K562 (cell line): ENCODE measurements at regions not wholly inside any gene's neighbourhood (a gene's known extent, or its start where the extent isn't known, plus 50 kb on each side); places are given as distances from the start of the nearest gene placed in this dataset.

Experiments used
- ATAC-seq: fragments of 200-7000 bp; cut with Tn5 transposase; 3 replicates; pipeline ENCODE4 v1.9.1; 2020; ENCODE audit warnings: moderate library complexity
- BruUV-seq: library from RNA; stranded (reverse); fragments of 400-500 nt; replicated peaks from 2 replicates; lab custom pipeline; 2021; lab: Mats Ljungman, UMichigan
- CTCF ChIA-PET: fragments of 300-600 bp; formaldehyde crosslinking; extraction: SDS; loops from one replicate; lab custom pipeline; 2021; ENCODE audit warnings: low intra/inter-chr PET ratio; lab: Yijun Ruan, JAX
- POLR2A ChIA-PET: fragments of 300-600, 350-650 bp; sonication (Branson Sonifier 250); formaldehyde crosslinking; extraction: SDS; loops from one replicate; lab custom pipeline; 2021; ENCODE audit warnings: antibody characterized with exemption, inconsistent platforms; lab: Yijun Ruan, JAX
- DNase-seq, 4 experiments: peaks; one replicate each; pipeline versions ENCODE4 v3.0.0 to v3.0.0-alpha.2; 2011 to 2018; ENCODE audit warnings: low spot score in 3 of 4, mixed read lengths in 3 of 4; ENCODE audit errors: extremely low read depth in 1 of 4
- FAIRE-seq: peaks from 2 replicates; lab custom pipeline; 2011; peaks lifted over from hg19 to GRCh38; lab: Jason Lieb, UNC
- H2AFZ ChIP-seq: 2 replicates; pipeline ENCODE4 v1.6.0; 2011; ENCODE audit warnings: low read depth, low read length, control low read depth, inconsistent platforms
- H3K27ac ChIP-seq: fragments of 200-600 bp; 3 replicates; pipeline ENCODE4 v1.8.0; 2011; ENCODE audit warnings: low read depth, mild to moderate bottlenecking, control low read depth, inconsistent platforms, low read length, moderate library complexity, mixed read lengths; ENCODE audit errors: extremely low read depth
- H3K27me3 ChIP-seq, 2 experiments: fragments of 300-600 bp in 1 of 2; 2 replicates in 1 of 2; 3 replicates in 1 of 2; pipeline versions ENCODE4 v1.6.0 to v1.8.0; 2011; ENCODE audit warnings: inconsistent platforms in 2 of 2, low read length in 2 of 2, mild to moderate bottlenecking in 1 of 2, mixed read lengths in 1 of 2, moderate library complexity in 1 of 2; ENCODE audit not compliant: control insufficient read depth in 2 of 2, insufficient read depth in 2 of 2
- H3K36me3 ChIP-seq: fragments of 300-600 bp; 3 replicates; pipeline ENCODE4 v1.8.0; 2011; ENCODE audit warnings: mild to moderate bottlenecking, low read length, inconsistent platforms; ENCODE audit not compliant: control insufficient read depth, insufficient read depth
- H3K4me1 ChIP-seq, 2 experiments: fragments of 200-600 bp in 1 of 2; replicated peaks in 1 of 2; 2 replicates in 1 of 2; 3 replicates in 1 of 2; pipeline versions ENCODE4 v1.5.1 to v1.8.0; 2011; ENCODE audit warnings: inconsistent platforms in 2 of 2, low read length in 2 of 2, mild to moderate bottlenecking in 1 of 2, mixed read lengths in 1 of 2, moderate library complexity in 1 of 2; ENCODE audit not compliant: control insufficient read depth in 2 of 2, insufficient read depth in 2 of 2
- H3K4me2 ChIP-seq: 2 replicates; pipeline ENCODE4 v1.6.1; 2011; ENCODE audit warnings: low read length, control low read depth, inconsistent platforms, mixed read lengths; ENCODE audit not compliant: insufficient read depth
- H3K4me3 ChIP-seq: fragments of 200-600 bp; sonication (generic), shearing (Covaris generic); 2 replicates; pipeline ENCODE4 v1.5.1; 2016; ENCODE audit warnings: control low read depth, inconsistent platforms
- H3K79me2 ChIP-seq: fragments of 200-600 bp; 3 replicates; pipeline ENCODE4 v1.8.0; 2011; ENCODE audit warnings: low read length, inconsistent platforms; ENCODE audit not compliant: control insufficient read depth, insufficient read depth
- H3K9ac ChIP-seq, 2 experiments: 2 replicates each; pipeline versions ENCODE4 v1.6.0 to v1.6.1; 2011; ENCODE audit warnings: low read depth in 2 of 2, low read length in 2 of 2, control low read depth in 1 of 2, inconsistent platforms in 1 of 2, mild to moderate bottlenecking in 1 of 2, mixed read lengths in 1 of 2; ENCODE audit not compliant: insufficient read depth in 1 of 2
- H3K9me1 ChIP-seq: one replicate; pipeline ENCODE4 v1.6.0; 2011; ENCODE audit warnings: inconsistent platforms, mild to moderate bottlenecking, low read length, moderate library complexity; ENCODE audit not compliant: control insufficient read depth, insufficient read depth
- H3K9me3 ChIP-seq: replicated peaks from 2 replicates; pipeline ENCODE4 v1.5.1; 2011; ENCODE audit warnings: low read depth, low read length, inconsistent platforms; ENCODE audit not compliant: control insufficient read depth, insufficient read depth
- H4K20me1 ChIP-seq: replicated peaks from 2 replicates; pipeline ENCODE4 v1.6.1; 2011; ENCODE audit warnings: low read length, inconsistent platforms, mixed read lengths; ENCODE audit not compliant: control insufficient read depth, insufficient read depth
- ARHGAP35 ChIP-seq: fragments of 450-650 bp; IDR thresholded peaks from 2 replicates; pipeline ENCODE4 v1.6.1; 2018; ENCODE audit not compliant: partially characterized antibody
- DDX20 ChIP-seq: fragments of 450-650 bp; IDR thresholded peaks from 2 replicates; pipeline ENCODE4 v1.6.1; 2016; ENCODE audit warnings: missing genetic modification characterization, low read depth, mild to moderate bottlenecking, missing compliant biosample characterization, moderate library complexity
- E2F3 ChIP-seq: fragments of 250-450 bp; sonication (Bioruptor Pico); IDR thresholded peaks from 2 replicates; pipeline ENCODE4 v1.4.0; 2020; ENCODE audit warnings: mild to moderate bottlenecking
- FOXJ2 ChIP-seq: fragments of 200-800 bp; sonication (Bioruptor generic); IDR thresholded peaks from 2 replicates; pipeline ENCODE4 v1.6.1; 2016; ENCODE audit warnings: missing genetic modification characterization, missing compliant biosample characterization
- KLF16 ChIP-seq: IDR thresholded peaks from 2 replicates; pipeline ENCODE4 v1.6.1; 2016; ENCODE audit warnings: antibody characterized with exemption
- MEF2A ChIP-seq: IDR thresholded peaks from 2 replicates; pipeline ENCODE4 v1.6.1; 2011; ENCODE audit warnings: low read depth, mild to moderate bottlenecking, low read length, moderate library complexity; ENCODE audit not compliant: control insufficient read depth
- PRMT5 ChIP-seq: sonication (generic); formaldehyde crosslinking; IDR thresholded peaks from 2 replicates; pipeline ENCODE4 v1.5.0; 2020; ENCODE audit warnings: missing genetic modification reagents
- PTRF ChIP-seq: fragments of 450-650 bp; IDR thresholded peaks from 2 replicates; pipeline ENCODE4 v1.6.1; 2016; ENCODE audit warnings: mild to moderate bottlenecking, missing genetic modification characterization, missing compliant biosample characterization
- RBM25 ChIP-seq: fragments of 200-400 bp; formaldehyde crosslinking; IDR thresholded peaks from 2 replicates; pipeline ENCODE4 v1.6.1; 2018; ENCODE audit warnings: low read length, low read depth, moderate library complexity; ENCODE audit not compliant: severe bottlenecking
- TRIM28 ChIP-seq: fragments of 450-650 bp; IDR thresholded peaks from 2 replicates; pipeline ENCODE4 v1.6.1; 2017
- TSC22D4 ChIP-seq: fragments of 450-650 bp; IDR thresholded peaks from 2 replicates; pipeline ENCODE4 v1.6.1; 2016; ENCODE audit warnings: missing genetic modification characterization, missing biosample characterization, control low read depth
- ZNF695 ChIP-seq: fragments of 450-650 bp; formaldehyde crosslinking; IDR thresholded peaks from 2 replicates; pipeline ENCODE4 v1.4.0; 2020; ENCODE audit warnings: mild to moderate bottlenecking, moderate library complexity
- ZNF780A ChIP-seq: fragments of 250-450 bp; sonication (Bioruptor Pico); IDR thresholded peaks from 2 replicates; pipeline ENCODE4 v1.5.0; 2021; ENCODE audit warnings: mild to moderate bottlenecking
- in situ Hi-C: fragments of 300-500 bp; cut with MboI; formaldehyde crosslinking; loops from 4 replicates; pipeline ENCODE4 v1.15.0; 2018; ENCODE audit warnings: inconsistent platforms, mixed read lengths
- intact Hi-C: fragments of 100-400 bp; cut with micrococcal nuclease; formaldehyde crosslinking; loops from 2 replicates; pipeline ENCODE4 v1.14.2; 2022
- TF ChIP-seq, protein P1 (sequence below): sonication (generic); formaldehyde crosslinking; IDR thresholded peaks from 2 replicates; pipeline ENCODE4 v1.8.0; 2022; ENCODE audit warnings: missing genetic modification reagents, mild to moderate bottlenecking, moderate library complexity, borderline replicate concordance
- TF ChIP-seq, protein P2 (sequence below): fragments of 200-800 bp; sonication (Bioruptor generic); IDR thresholded peaks from 2 replicates; pipeline ENCODE4 v1.6.1; 2016; ENCODE audit warnings: missing genetic modification characterization, missing compliant biosample characterization
- TF ChIP-seq, protein P3 (sequence below): fragments of 450-650 bp; formaldehyde crosslinking; IDR thresholded peaks from 2 replicates; pipeline ENCODE4 v1.4.0; 2020; ENCODE audit warnings: mild to moderate bottlenecking, mixed read lengths

DNA sequence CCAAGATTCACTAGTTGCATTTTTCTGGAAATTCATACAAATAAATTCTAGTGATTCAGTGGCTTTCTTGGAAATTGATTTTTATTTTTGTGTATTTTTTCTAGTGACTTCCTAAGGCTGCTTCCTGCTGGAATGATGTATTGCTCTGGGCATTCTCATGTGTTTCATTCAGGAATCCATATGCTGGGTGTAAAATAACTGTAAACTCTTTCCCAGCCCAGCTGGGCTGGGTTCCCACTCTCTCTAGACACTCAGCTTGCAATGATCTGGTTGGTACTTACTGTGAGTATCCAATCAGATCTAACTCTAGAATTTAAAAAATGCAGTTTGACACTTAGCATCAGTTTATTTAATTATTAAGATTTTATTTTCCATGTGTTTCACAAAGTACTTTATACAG, 882.2 kb downstream of the STIM2 start:
- no peak overlapping the region for H3K9ac ChIP-seq
- no peaks in the 10 kb centered on the region for H3K4me1 ChIP-seq
- H3K4me2 ChIP-seq, result no peak overlapping the region
- ChIA-PET CTCF (no interaction called here), POLR2A (no interaction called here)
- no peaks in the 10 kb centered on the region for H3K9me3 ChIP-seq
- FAIRE-seq (no peak), DNase-seq (no peak), ATAC-seq (no peak)
- no peaks in the 10 kb centered on the region for H3K27me3 ChIP-seq
- H3K4me3 ChIP-seq, result no peak overlapping the region
- H3K27ac ChIP-seq, result no peak overlapping the region
- TF ChIP-seq ZNF695 (no peak), ARHGAP35 (no peak), KLF16 (no peak), DDX20 (tag) (no peak), ZNF780A (no peak), E2F3 (no peak), TSC22D4 (tag) (no peak), FOXJ2 (tag) (no peak), PRMT5 (CRISPR knock-in tag) (no peak), MEF2A (no peak), PTRF (tag) (no peak), RBM25 (no peak), TRIM28 (no peak)
- TF ChIP-seq, protein P1, sequence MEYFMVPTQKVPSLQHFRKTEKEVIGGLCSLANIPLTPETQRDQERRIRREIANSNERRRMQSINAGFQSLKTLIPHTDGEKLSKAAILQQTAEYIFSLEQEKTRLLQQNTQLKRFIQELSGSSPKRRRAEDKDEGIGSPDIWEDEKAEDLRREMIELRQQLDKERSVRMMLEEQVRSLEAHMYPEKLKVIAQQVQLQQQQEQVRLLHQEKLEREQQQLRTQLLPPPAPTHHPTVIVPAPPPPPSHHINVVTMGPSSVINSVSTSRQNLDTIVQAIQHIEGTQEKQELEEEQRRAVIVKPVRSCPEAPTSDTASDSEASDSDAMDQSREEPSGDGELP (CRISPR knock-in tag), result no peak
- TF ChIP-seq, protein P2, sequence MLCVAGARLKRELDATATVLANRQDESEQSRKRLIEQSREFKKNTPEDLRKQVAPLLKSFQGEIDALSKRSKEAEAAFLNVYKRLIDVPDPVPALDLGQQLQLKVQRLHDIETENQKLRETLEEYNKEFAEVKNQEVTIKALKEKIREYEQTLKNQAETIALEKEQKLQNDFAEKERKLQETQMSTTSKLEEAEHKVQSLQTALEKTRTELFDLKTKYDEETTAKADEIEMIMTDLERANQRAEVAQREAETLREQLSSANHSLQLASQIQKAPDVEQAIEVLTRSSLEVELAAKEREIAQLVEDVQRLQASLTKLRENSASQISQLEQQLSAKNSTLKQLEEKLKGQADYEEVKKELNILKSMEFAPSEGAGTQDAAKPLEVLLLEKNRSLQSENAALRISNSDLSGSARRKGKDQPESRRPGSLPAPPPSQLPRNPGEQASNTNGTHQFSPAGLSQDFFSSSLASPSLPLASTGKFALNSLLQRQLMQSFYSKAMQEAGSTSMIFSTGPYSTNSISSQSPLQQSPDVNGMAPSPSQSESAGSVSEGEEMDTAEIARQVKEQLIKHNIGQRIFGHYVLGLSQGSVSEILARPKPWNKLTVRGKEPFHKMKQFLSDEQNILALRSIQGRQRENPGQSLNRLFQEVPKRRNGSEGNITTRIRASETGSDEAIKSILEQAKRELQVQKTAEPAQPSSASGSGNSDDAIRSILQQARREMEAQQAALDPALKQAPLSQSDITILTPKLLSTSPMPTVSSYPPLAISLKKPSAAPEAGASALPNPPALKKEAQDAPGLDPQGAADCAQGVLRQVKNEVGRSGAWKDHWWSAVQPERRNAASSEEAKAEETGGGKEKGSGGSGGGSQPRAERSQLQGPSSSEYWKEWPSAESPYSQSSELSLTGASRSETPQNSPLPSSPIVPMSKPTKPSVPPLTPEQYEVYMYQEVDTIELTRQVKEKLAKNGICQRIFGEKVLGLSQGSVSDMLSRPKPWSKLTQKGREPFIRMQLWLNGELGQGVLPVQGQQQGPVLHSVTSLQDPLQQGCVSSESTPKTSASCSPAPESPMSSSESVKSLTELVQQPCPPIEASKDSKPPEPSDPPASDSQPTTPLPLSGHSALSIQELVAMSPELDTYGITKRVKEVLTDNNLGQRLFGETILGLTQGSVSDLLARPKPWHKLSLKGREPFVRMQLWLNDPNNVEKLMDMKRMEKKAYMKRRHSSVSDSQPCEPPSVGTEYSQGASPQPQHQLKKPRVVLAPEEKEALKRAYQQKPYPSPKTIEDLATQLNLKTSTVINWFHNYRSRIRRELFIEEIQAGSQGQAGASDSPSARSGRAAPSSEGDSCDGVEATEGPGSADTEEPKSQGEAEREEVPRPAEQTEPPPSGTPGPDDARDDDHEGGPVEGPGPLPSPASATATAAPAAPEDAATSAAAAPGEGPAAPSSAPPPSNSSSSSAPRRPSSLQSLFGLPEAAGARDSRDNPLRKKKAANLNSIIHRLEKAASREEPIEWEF (CRISPR knock-in tag), result no peak
- TF ChIP-seq, protein P3, sequence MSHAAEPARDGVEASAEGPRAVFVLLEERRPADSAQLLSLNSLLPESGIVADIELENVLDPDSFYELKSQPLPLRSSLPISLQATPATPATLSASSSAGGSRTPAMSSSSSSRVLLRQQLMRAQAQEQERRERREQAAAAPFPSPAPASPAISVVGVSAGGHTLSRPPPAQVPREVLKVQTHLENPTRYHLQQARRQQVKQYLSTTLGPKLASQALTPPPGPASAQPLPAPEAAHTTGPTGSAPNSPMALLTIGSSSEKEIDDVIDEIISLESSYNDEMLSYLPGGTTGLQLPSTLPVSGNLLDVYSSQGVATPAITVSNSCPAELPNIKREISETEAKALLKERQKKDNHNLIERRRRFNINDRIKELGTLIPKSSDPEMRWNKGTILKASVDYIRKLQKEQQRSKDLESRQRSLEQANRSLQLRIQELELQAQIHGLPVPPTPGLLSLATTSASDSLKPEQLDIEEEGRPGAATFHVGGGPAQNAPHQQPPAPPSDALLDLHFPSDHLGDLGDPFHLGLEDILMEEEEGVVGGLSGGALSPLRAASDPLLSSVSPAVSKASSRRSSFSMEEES (CRISPR knock-in tag), result no peak
- no TSS peak for BruUV-seq
- no peaks in the 10 kb centered on the region for H3K79me2 ChIP-seq
- no peak overlapping the region for H2AFZ ChIP-seq
- H4K20me1 ChIP-seq, result no peaks in the 10 kb centered on the region
- no peaks in the 10 kb centered on the region for H3K9me1 ChIP-seq
- in situ Hi-C loops, result no loop called here
- H3K36me3 ChIP-seq, result no peaks in the 10 kb centered on the region
- intact Hi-C loops, result no loop called here
